H1 (cell line): ENCODE measurements at regions not wholly inside any gene's neighbourhood (a gene's known extent, or its start where the extent isn't known, plus 50 kb on each side); places are given as distances from the start of the nearest gene placed in this dataset.

Experiments
- CTCF ChIA-PET: fragments of 300-600 bp; sonication (Branson Sonifier 250); formaldehyde crosslinking; loops from one replicate; lab custom pipeline; 2021; ENCODE audit not compliant: partially characterized antibody; lab: Charles Lee
- POLR2A ChIA-PET: fragments of 300-600 bp; sonication (Branson Sonifier 250); formaldehyde crosslinking; loops from one replicate; lab custom pipeline; 2021; ENCODE audit warnings: inconsistent platforms; ENCODE audit not compliant: partially characterized antibody; lab: Charles Lee
- DNase-seq, 2 experiments: peaks; one replicate each; pipeline versions ENCODE4 v3.0.0 to v3.0.0-alpha.2; 2010 to 2022; ENCODE audit warnings: low spot score in 2 of 2, low read depth in 1 of 2, mixed read lengths in 1 of 2
- FAIRE-seq: peaks from 2 replicates; lab custom pipeline; 2011; peaks lifted over from hg19 to GRCh38; lab: Jason Lieb, UNC
- H2AFZ ChIP-seq: 2 replicates; pipeline ENCODE4 v1.8.1; 2012; ENCODE audit warnings: low read length, inconsistent platforms
- H2AK5ac ChIP-seq: 2 replicates; pipeline ENCODE4 v1.6.1; 2013; ENCODE audit warnings: low read depth, low read length
- H2BK120ac ChIP-seq: replicated peaks from 2 replicates; pipeline ENCODE3; 2013; ENCODE audit warnings: low read depth, low read length, inconsistent platforms
- H2BK12ac ChIP-seq: 2 replicates; pipeline ENCODE4 v1.6.1; 2013; ENCODE audit warnings: low read depth, low read length
- H2BK15ac ChIP-seq: 2 replicates; pipeline ENCODE4 v1.6.1; 2013; ENCODE audit warnings: low read length
- H2BK20ac ChIP-seq: 2 replicates; pipeline ENCODE4 v1.6.1; 2013; ENCODE audit warnings: low read length
- H2BK5ac ChIP-seq: 2 replicates; pipeline ENCODE4 v1.6.1; 2013; ENCODE audit warnings: low read depth, low read length
- H3K14ac ChIP-seq: 2 replicates; pipeline ENCODE4 v1.6.1; 2013; ENCODE audit warnings: inconsistent platforms; ENCODE audit not compliant: insufficient read length
- H3K18ac ChIP-seq: 2 replicates; pipeline ENCODE4 v1.6.1; 2013; ENCODE audit warnings: low read length; ENCODE audit errors: extremely low read depth
- H3K23ac ChIP-seq: 2 replicates; pipeline ENCODE4 v1.6.1; 2013; ENCODE audit warnings: inconsistent platforms; ENCODE audit not compliant: insufficient read length
- H3K23me2 ChIP-seq: 2 replicates; pipeline ENCODE4 v1.6.1; 2013; ENCODE audit warnings: low read depth, low read length
- H3K27ac ChIP-seq: 2 replicates; pipeline ENCODE4 v1.6.1; 2011; ENCODE audit warnings: low read depth, low read length, inconsistent platforms
- H3K27me3 ChIP-seq, 4 experiments: replicated peaks in 1 of 4; 1 replicate in 1 of 4; 2 replicates in 3 of 4; pipeline versions ENCODE4 v1.6.1 to v1.8.1; 2011 to 2013; ENCODE audit warnings: low read length in 3 of 4, mild to moderate bottlenecking in 3 of 4, inconsistent platforms in 2 of 4, mixed read lengths in 2 of 4, moderate library complexity in 1 of 4; ENCODE audit not compliant: control insufficient read depth in 3 of 4, insufficient read depth in 3 of 4; ENCODE audit errors: extremely low read depth in 1 of 4
- H3K36me3 ChIP-seq, 4 experiments: 2 replicates each; pipeline versions ENCODE4 v1.6.1 to v1.8.1; 2011 to 2013; ENCODE audit warnings: mild to moderate bottlenecking in 4 of 4, low read length in 3 of 4, moderate library complexity in 2 of 4, control low read depth in 1 of 4, inconsistent platforms in 1 of 4; ENCODE audit not compliant: insufficient read depth in 4 of 4, control insufficient read depth in 2 of 4
- H3K4ac ChIP-seq: replicated peaks from 2 replicates; pipeline ENCODE3; 2013; ENCODE audit warnings: low read length, low read depth, mixed read lengths, inconsistent platforms; ENCODE audit not compliant: insufficient read length
- H3K4me1 ChIP-seq, 4 experiments: replicated peaks in 1 of 4; 1 replicate in 1 of 4; 2 replicates in 3 of 4; pipeline versions ENCODE4 v1.6.1 to v1.8.1; 2011 to 2013; ENCODE audit warnings: low read length in 3 of 4, inconsistent platforms in 2 of 4, mixed read lengths in 1 of 4; ENCODE audit not compliant: insufficient read depth in 4 of 4, control insufficient read depth in 3 of 4
- H3K4me2 ChIP-seq, 2 experiments: 2 replicates each; pipeline versions ENCODE4 v1.6.1 to v1.8.1; 2011 to 2013; ENCODE audit warnings: low read depth in 2 of 2, low read length in 2 of 2, control low read depth in 1 of 2, inconsistent platforms in 1 of 2, mild to moderate bottlenecking in 1 of 2; ENCODE audit not compliant: insufficient read depth in 1 of 2
- H3K4me3 ChIP-seq, 4 experiments: fragments of 200-600, 300-600 bp in 1 of 4; sonication (generic), shearing (Covaris generic), sonication (Bioruptor Twin) in 1 of 4; 2 replicates each; pipeline versions ENCODE4 v1.5.1 to v1.8.1; 2011 to 2016; ENCODE audit warnings: low read length in 4 of 4, low read depth in 3 of 4, control low read depth in 2 of 4, inconsistent platforms in 2 of 4, mild to moderate bottlenecking in 2 of 4, mixed read lengths in 1 of 4, moderate library complexity in 1 of 4; ENCODE audit not compliant: insufficient read depth in 2 of 4; ENCODE audit errors: extremely low read depth in 1 of 4
- H3K56ac ChIP-seq: replicated peaks from 2 replicates; pipeline ENCODE3; 2013; ENCODE audit warnings: low read depth, mild to moderate bottlenecking, mixed read lengths, low read length, inconsistent platforms; ENCODE audit not compliant: insufficient read length
- H3K79me1 ChIP-seq: 2 replicates; pipeline ENCODE4 v1.6.1; 2013; ENCODE audit warnings: low read depth, low read length, control low read depth
- H3K79me2 ChIP-seq, 2 experiments: 2 replicates each; pipeline versions ENCODE4 v1.6.1 to v1.8.1; 2012 to 2013; ENCODE audit warnings: low read length in 2 of 2, mild to moderate bottlenecking in 2 of 2, inconsistent platforms in 1 of 2; ENCODE audit not compliant: insufficient read depth in 2 of 2, control insufficient read depth in 1 of 2
- H3K9ac ChIP-seq, 4 experiments: replicated peaks in 1 of 4; 1 replicate in 1 of 4; 2 replicates in 3 of 4; pipeline versions ENCODE4 v1.6.1 to v1.8.1; 2011 to 2013; ENCODE audit warnings: low read depth in 3 of 4, low read length in 3 of 4, control low read depth in 2 of 4, mild to moderate bottlenecking in 2 of 4, moderate library complexity in 2 of 4, inconsistent platforms in 1 of 4; ENCODE audit errors: extremely low read depth in 1 of 4
- H3K9me3 ChIP-seq, 2 experiments: 2 replicates each; pipeline versions ENCODE4 v1.6.1 to v1.8.1; 2012 to 2013; ENCODE audit warnings: mild to moderate bottlenecking in 2 of 2, moderate library complexity in 2 of 2, control low read depth in 1 of 2, inconsistent platforms in 1 of 2, low read depth in 1 of 2, low read length in 1 of 2, mixed read lengths in 1 of 2; ENCODE audit not compliant: insufficient read depth in 2 of 2
- H4K20me1 ChIP-seq, 2 experiments: replicated peaks in 1 of 2; 2 replicates each; pipeline versions ENCODE3 to v1.8.1; 2011 to 2013; ENCODE audit warnings: inconsistent platforms in 2 of 2, low read length in 2 of 2, mild to moderate bottlenecking in 1 of 2; ENCODE audit not compliant: insufficient read depth in 2 of 2, control insufficient read depth in 1 of 2
- H4K5ac ChIP-seq: 2 replicates; pipeline ENCODE4 v1.6.1; 2013; ENCODE audit warnings: low read length, low read depth, mixed read lengths, inconsistent platforms; ENCODE audit not compliant: insufficient read length
- H4K8ac ChIP-seq: 2 replicates; pipeline ENCODE4 v1.8.0; 2013; ENCODE audit warnings: mild to moderate bottlenecking, moderate library complexity, low read length, inconsistent platforms; ENCODE audit not compliant: insufficient read depth; ENCODE audit errors: extremely low read depth
- H4K91ac ChIP-seq: replicated peaks from 2 replicates; pipeline ENCODE3; 2013; ENCODE audit warnings: low read length, mixed read lengths, inconsistent platforms; ENCODE audit not compliant: insufficient read length
- BACH1 ChIP-seq: IDR thresholded peaks from 2 replicates; pipeline ENCODE4 v1.6.1; 2012; ENCODE audit warnings: low read length, improper control_type of control experiment
- BRCA1 ChIP-seq: IDR thresholded peaks from 2 replicates; pipeline ENCODE4 v1.6.1; 2012; ENCODE audit warnings: low read depth, low read length, improper control_type of control experiment
- GTF2F1 ChIP-seq: IDR thresholded peaks from 2 replicates; pipeline ENCODE4 v1.6.1; 2012; ENCODE audit warnings: low read depth, low read length, improper control_type of control experiment, borderline replicate concordance
- KDM5A ChIP-seq: fragments of 200-600 bp; IDR thresholded peaks from 2 replicates; pipeline ENCODE4 v1.7.1; 2012; ENCODE audit warnings: mild to moderate bottlenecking, low read length, inconsistent platforms, mixed read lengths
- RBBP5 ChIP-seq: IDR thresholded peaks from 2 replicates; pipeline ENCODE4 v1.7.1; 2012; ENCODE audit warnings: low read depth, mild to moderate bottlenecking, inconsistent platforms, low read length, moderate library complexity, borderline replicate concordance
- RXRA ChIP-seq: IDR thresholded peaks from 2 replicates; pipeline ENCODE4 v1.6.1; 2011; ENCODE audit warnings: low read depth, mild to moderate bottlenecking, low read length, moderate library complexity; ENCODE audit not compliant: insufficient read depth
- WGBS, 2 experiments: shearing (Covaris generic) in 1 of 2; methylation state at CpG; one replicate each; pipeline versions ENCODE4 v1.1.6 to v1.1.7; 2013 to 2015; ENCODE audit warnings: low lambda C conversion rate in 2 of 2, mixed read lengths in 2 of 2, inconsistent platforms in 1 of 2, low coverage in 1 of 2, missing lambda C conversion rate in 1 of 2; ENCODE audit not compliant: insufficient replicate concordance in 2 of 2, insufficient coverage in 1 of 2, insufficient read length in 1 of 2; ENCODE audit errors: extremely low coverage in 1 of 2, missing lambda C conversion rate in 1 of 2; 5-methylcytosine and 5-hydroxymethylcytosine counted together
- TF ChIP-seq, protein P1 (sequence below): IDR thresholded peaks from 2 replicates; pipeline ENCODE4 v1.6.1; 2012; ENCODE audit warnings: inconsistent platforms

- H3K27ac ChIP-seq = no peak overlapping the region
- H2AK5ac ChIP-seq = no peak overlapping the region
- H2AFZ ChIP-seq = no peak overlapping the region
- peaks cover 0 to 5% of the 10 kb centered on the region in 2 experiments for H4K20me1 ChIP-seq
- H3K56ac ChIP-seq = no peak overlapping the region
- no peak for FAIRE-seq
- H3K4me2 ChIP-seq = no peak overlapping the region
- H2BK5ac ChIP-seq = no peak overlapping the region
- H2BK12ac ChIP-seq = no peak overlapping the region
- H3K18ac ChIP-seq = no peak overlapping the region
- H2BK120ac ChIP-seq = no peak overlapping the region
- no peak for DNase-seq
- no peak overlapping the region for H4K91ac ChIP-seq
- H2BK20ac ChIP-seq = no peak overlapping the region
- no peak overlapping the region for H4K5ac ChIP-seq
- no peak overlapping the region for H3K4me3 ChIP-seq
- no peak overlapping the region for H3K9ac ChIP-seq
- H3K79me1 ChIP-seq = peaks cover 2% of the 10 kb centered on the region; the same call in 1 of the 2 replicates
- ChIA-PET POLR2A (no interaction called here), CTCF (interaction anchor here (1.5 kb wide), 1 partner anchor 50 kb away, joined by 3 read pairs; no protein-coding TSS in a partner anchor)
- H3K23me2 ChIP-seq = peaks cover 7% of the 10 kb centered on the region; the same call in 1 of the 2 replicates
- 0 out of 7 replicates have a peak, but pooled peaks cover 0 to 3% (median 0%) of the 10 kb centered on the region in 4 experiments for H3K4me1 ChIP-seq
- no peaks in the 10 kb centered on the region for H3K79me2 ChIP-seq
- H4K8ac ChIP-seq = no peak overlapping the region
- H3K27me3 ChIP-seq = no peaks in the 10 kb centered on the region; a peak in 2 of 7 replicates
- H2BK15ac ChIP-seq = no peak overlapping the region; the same call in 1 of the 2 replicates
- H3K4ac ChIP-seq = no peak overlapping the region
- no peak overlapping the region for H3K23ac ChIP-seq
- no peaks in the 10 kb centered on the region for H3K36me3 ChIP-seq
- H3K9me3 ChIP-seq = no peaks in the 10 kb centered on the region
- TF ChIP-seq BACH1 (no peak), BRCA1 (no peak), KDM5A (no peak), GTF2F1 (no peak), RBBP5 (no peak), RXRA (no peak)
- TF ChIP-seq, protein P1, sequence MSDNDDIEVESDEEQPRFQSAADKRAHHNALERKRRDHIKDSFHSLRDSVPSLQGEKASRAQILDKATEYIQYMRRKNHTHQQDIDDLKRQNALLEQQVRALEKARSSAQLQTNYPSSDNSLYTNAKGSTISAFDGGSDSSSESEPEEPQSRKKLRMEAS = no peak
- WGBS, 2 experiments = 89% methylated on average over 1 of the region's 1 CpG; no CpG with 5 or more reads in 1 of the 2 experiments
- H3K14ac ChIP-seq = no peak overlapping the region
Measured at GRCh38 chr3:132880986-132881385, 157.2 kb upstream of the TMEM108 start.
